ES-I3 (cell line): ENCODE measurements at regions not wholly inside any gene's neighbourhood (a gene's known extent, or its start where the extent isn't known, plus 50 kb on each side); places are given as distances from the start of the nearest gene placed in this dataset.

Source experiments
- H3K36me3 ChIP-seq: 2 replicates; pipeline ENCODE4 v1.6.1; 2013; ENCODE audit warnings: mild to moderate bottlenecking, low read length, control low read depth, moderate library complexity; ENCODE audit not compliant: insufficient read depth
- H3K4me1 ChIP-seq: 2 replicates; pipeline ENCODE4 v1.6.1; 2013; ENCODE audit warnings: mild to moderate bottlenecking, control low read depth, low read length; ENCODE audit not compliant: insufficient read depth
- H3K9ac ChIP-seq: 2 replicates; pipeline ENCODE4 v1.6.1; 2013; ENCODE audit warnings: low read depth, mild to moderate bottlenecking, low read length, moderate library complexity
- H3K9me3 ChIP-seq: 2 replicates; pipeline ENCODE4 v1.6.1; 2013; ENCODE audit warnings: mild to moderate bottlenecking, low read length, moderate library complexity; ENCODE audit not compliant: control insufficient read depth, insufficient read depth

GRCh38 chr11:119788911-119789560, 60.0 kb upstream of the NECTIN1 start:
- peaks cover 29% of the 10 kb centered on the region; the same call in 1 of the 2 replicates for H3K4me1 ChIP-seq
- no peaks in the 10 kb centered on the region for H3K9me3 ChIP-seq
- H3K36me3 ChIP-seq = no peaks in the 10 kb centered on the region

DNA sequence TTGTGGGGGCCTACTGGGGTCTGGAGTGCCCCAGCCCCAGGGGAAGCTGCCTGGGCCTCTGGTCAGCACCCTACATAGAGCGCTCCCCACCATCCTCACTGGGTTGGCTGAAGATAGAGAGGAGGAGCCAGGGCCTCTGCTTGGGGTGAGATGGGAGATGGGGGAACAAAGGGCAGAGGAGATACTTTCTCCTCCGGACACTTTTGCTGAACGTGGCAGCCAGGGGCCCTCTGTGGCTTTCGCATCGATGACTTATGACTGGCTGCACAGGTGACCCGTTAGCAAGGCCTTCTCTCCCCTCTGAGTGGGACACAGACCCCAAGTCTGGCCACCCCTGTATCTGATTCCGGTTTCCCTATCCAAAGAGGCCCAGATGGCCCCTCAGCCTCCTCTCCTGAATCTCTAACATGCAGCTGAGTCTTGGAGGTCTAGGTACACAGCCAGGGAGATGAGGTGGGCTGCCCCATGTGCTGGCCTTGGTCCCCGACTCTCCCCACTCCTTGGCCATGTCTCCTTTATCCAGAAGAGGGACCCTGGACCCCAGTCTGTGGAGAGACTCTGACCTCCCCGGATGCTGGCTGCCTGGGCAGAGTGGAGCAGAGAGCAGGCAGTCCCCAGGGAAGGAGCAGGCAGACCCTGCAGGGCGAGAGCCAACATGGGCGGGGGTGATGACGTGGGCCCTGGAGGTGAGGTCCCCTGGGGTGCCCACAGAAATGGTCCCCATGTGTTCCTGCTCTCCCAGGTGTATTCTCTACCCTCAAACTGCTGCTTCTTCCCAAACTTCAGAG, 59.3 kb upstream of the NECTIN1 start:
- H3K9ac ChIP-seq = no peak overlapping the region

More at GRCh38 chr11:119788911-119789560, 60.0 kb upstream of the NECTIN1 start:
- H3K9ac ChIP-seq = no peak overlapping the region

GRCh38 chr11:119787074-119787461, 58.1 kb upstream of the NECTIN1 start:
- no peak overlapping the region for H3K9ac ChIP-seq
- H3K9me3 ChIP-seq = no peaks in the 10 kb centered on the region
- H3K36me3 ChIP-seq = no peaks in the 10 kb centered on the region
- H3K4me1 ChIP-seq = peaks cover 27% of the 10 kb centered on the region

More for the DNA sequence above, 59.3 kb upstream of the NECTIN1 start:
- Histone ChIP-seq H3K9me3 (no peaks in the 10 kb centered on the region), H3K4me1 (peaks cover 22% of the 10 kb centered on the region; the same call in 1 of the 2 replicates), H3K36me3 (no peaks in the 10 kb centered on the region)

GRCh38 chr11:119786431-119787073, 57.6 kb upstream of the NECTIN1 start:
- Histone ChIP-seq H3K9me3 (no peaks in the 10 kb centered on the region), H3K4me1 (peaks cover 27% of the 10 kb centered on the region), H3K9ac (no peak overlapping the region), H3K36me3 (no peaks in the 10 kb centered on the region)

GRCh38 chr11:119785131-119785530, 56.1 kb upstream of the NECTIN1 start:
- no peak overlapping the region for H3K9ac ChIP-seq
- peaks cover 13% of the 10 kb centered on the region for H3K4me1 ChIP-seq
- no peaks in the 10 kb centered on the region for H3K36me3 ChIP-seq
- no peaks in the 10 kb centered on the region for H3K9me3 ChIP-seq

- Histone ChIP-seq H3K4me1 (peaks cover 13% of the 10 kb centered on the region), H3K9ac (no peak overlapping the region), H3K36me3 (no peaks in the 10 kb centered on the region), H3K9me3 (no peaks in the 10 kb centered on the region)
These were observed 55.4 kb upstream of the NECTIN1 start for GRCh38 chr11:119784421-119784820.

GRCh38 chr11:119783466-119784400, 54.7 kb upstream of the NECTIN1 start:
- Histone ChIP-seq H3K4me1 (peaks cover 13% of the 10 kb centered on the region), H3K36me3 (no peaks in the 10 kb centered on the region), H3K9ac (no peak overlapping the region), H3K9me3 (no peaks in the 10 kb centered on the region)

DNA sequence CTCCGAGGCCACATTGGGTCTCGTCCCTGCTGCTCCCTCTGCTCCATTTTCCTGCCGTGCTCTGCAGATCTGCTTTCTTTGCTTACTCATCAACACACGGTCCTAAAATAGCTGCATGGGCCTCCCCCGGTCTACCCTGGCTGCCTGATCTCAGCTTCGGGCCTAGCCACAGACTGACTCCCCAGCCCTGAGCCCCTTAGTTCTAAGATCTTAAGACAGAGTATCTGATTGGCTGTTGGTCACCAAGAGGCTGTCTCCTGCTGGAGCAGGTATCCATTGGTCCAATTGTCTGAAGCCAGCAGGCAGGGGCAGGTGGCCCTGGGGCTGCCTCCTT, 53.7 kb upstream of the NECTIN1 start:
- peaks cover 13% of the 10 kb centered on the region for H3K4me1 ChIP-seq
- H3K9ac ChIP-seq = no peak overlapping the region

DNA sequence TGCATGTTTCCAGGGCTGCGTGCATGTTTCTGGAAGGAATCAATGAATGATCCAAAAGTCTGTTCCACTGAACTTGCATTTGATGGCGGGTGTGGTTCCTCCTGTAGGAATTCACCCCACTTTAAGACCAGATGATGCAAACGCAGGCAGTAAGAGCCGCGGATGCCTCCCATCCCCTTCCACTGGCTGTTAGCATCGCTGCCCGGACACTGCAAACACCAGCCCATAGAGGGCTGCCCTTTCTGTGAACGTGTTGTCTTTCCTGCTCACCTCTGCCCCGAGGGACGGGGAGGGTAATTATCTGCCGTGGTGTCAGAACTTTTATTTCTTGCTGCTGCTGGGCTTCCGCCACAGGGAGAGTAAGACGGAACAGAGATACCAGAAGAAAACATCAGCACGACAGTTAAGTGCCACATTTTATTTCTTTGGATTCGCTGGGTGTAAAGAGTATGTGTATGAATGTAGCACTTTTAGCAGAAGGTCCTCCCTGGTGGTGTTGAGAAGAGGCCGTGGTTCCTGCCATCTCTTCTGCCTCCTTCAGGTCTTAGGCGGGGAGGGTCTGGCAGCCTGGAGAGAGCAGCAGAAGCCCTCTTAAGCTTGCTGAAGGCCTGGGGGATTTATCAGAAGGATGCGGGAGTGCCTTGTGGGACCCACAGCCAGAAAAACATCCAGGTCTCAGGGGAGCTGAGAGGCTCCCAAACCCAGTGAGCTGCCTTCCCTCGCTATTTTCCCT, 53.2 kb upstream of the NECTIN1 start:
- no peak overlapping the region for H3K9ac ChIP-seq
- H3K4me1 ChIP-seq = peaks cover 13% of the 10 kb centered on the region
- no peaks in the 10 kb centered on the region for H3K36me3 ChIP-seq
- no peaks in the 10 kb centered on the region for H3K9me3 ChIP-seq

More for the DNA sequence above, 53.7 kb upstream of the NECTIN1 start:
- H3K9me3 ChIP-seq = no peaks in the 10 kb centered on the region
- H3K36me3 ChIP-seq = no peaks in the 10 kb centered on the region

DNA sequence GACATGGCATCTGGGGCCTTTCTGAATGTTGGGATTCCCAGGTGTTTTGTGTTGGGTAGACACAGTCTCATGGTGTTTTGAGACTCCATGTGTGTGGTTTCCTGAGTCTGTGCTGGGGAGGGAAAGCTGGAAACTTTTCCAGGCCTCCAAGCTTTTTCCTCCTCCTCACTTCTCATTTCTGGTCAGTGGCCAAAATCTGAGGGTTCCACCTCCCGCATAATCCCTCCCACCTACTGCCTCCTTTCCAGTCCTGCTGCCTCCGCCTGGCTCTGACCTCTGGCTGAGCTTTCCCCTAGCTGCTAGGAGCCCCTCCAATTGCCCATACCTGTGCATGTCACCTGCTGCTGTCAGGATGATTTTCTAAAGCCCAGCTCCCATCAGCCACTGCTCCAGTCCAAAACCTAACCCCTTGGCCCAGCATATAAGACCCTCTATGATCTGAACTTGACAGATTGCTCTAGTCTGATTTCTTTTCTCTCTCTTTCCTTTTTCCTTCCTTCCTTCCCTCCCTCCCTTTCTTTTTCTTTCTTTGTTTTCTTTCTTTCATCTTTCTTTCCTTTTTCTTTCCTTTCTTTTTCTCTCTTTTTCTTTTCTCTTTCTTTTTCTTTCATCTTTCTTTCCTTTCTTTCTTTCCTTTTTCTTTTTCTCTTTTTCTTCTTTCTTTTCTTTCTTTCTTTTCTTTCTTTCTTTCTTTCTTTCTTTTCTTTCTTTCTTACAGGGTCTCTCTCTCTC, 51.4 kb upstream of the NECTIN1 start:
- Histone ChIP-seq H3K36me3 (no peaks in the 10 kb centered on the region), H3K9ac (no peak overlapping the region), H3K4me1 (peaks cover 13% of the 10 kb centered on the region), H3K9me3 (no peaks in the 10 kb centered on the region)

DNA sequence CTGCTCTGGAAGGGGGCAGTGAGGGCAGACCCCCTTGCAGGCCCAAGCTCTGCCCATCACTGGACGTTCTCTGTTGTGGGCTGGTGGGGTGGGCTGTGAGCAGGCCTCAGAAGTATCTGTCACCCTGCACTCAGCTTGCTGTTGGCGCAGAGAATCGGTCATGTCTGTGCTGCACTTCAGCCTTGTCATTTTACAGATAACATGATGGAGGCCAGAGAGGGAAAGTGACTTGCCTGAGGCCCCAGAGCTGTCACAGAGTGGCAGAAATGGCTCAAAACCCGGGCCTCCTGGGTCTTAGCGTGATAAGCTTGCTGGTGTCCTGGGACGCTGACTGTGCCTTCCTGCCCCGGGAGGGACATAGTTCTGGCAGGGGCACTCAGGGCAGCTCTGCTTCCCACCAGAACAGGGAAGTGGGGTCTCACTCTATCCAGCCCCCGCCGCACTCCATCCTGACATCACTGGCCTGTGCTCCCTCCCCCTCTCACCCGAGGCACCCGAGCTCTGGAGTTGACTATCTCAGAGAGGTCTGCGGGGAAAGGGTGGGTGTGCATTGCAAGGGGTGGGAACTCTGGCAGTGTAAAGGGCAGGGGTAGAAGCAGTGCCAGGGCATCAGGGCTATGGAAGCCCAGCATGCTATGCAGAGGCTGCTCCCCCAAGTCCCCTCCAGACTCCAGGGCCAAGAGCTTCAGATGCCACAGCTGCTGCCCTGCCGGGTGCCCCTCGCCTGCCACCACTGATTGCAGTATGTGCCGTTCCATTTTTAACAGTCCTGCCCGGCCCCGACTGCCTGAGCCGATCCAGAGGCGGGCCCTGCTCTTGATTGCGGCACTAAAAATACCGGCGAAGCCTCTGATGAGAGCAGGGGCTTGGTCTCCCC, 50.4 kb upstream of the NECTIN1 start:
- Histone ChIP-seq H3K9me3 (no peaks in the 10 kb centered on the region), H3K4me1 (peaks cover 13% of the 10 kb centered on the region), H3K36me3 (no peaks in the 10 kb centered on the region), H3K9ac (no peak overlapping the region)
